IPS-18c (cell line): ENCODE measurements at regions not wholly inside any gene's neighbourhood (a gene's known extent, or its start where the extent isn't known, plus 50 kb on each side); places are given as distances from the start of the nearest gene placed in this dataset.

ENCODE experiments used
- H3K4me3 ChIP-seq: 2 replicates; pipeline ENCODE4 v1.7.0; 2013; ENCODE audit warnings: low read depth, mild to moderate bottlenecking, low read length, moderate library complexity; ENCODE audit not compliant: insufficient read depth
- H3K9me3 ChIP-seq: one replicate; pipeline ENCODE4 v1.6.1; 2013; ENCODE audit warnings: mild to moderate bottlenecking, low read length, moderate library complexity; ENCODE audit not compliant: control insufficient read depth, insufficient read depth

DNA sequence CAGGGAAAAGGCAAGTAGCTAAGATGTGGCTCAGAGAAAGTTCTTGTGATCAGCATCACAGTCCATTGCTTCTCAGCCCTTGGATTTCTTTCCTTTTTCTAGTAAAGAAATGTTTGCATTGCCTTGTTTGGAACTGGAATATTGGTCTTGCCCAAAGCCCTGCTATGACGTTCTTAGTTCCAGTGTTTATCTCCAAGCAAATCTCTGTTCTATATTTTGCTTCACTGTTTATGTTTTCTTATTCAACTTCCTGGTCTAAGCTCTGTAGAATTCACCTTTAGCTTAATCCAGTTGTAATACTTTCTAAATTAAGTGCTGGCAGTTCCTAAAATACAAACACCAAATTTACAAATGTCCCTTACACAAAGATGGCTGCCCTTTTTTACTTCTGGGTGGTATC lies 88.7 kb upstream of the ZNF438 start:
- H3K4me3 ChIP-seq, result no peak overlapping the region
- no peaks in the 10 kb centered on the region for H3K9me3 ChIP-seq

DNA sequence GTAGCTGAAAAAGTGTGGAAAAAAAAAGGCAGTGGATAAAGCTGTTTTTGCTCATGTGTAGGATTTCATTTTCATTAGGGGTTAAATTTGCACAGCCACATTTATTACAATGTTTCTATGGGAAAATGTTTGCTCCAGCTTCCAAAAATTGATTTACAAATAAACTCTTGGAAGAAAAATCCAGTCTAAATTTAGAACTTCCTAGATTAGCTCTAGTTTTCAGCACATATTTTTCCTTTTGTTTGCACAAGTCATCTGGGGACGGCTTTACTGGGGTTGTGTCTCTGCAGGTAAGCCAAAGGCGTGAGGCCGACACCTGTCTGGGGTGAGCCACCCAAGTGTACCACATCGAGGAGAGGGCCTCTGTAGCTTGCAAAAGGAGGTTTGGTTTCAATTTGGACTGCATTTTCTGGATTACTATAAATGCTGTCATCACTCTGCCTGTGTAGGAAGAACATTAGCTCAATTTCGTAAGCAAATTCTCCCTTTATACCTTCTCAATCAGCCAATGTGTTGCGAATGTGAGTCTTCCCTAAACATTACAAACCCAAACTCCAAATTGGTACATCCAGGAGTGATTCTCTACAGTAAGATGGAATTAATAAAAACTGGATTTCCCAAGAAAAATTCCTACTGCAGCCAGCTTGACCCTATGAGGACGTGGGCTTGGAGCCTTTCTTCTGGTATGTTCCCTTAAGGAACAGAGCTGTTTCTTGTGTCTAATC lies 89.5 kb upstream of the ZNF438 start:
- Histone ChIP-seq H3K9me3 (no peaks in the 10 kb centered on the region), H3K4me3 (no peak overlapping the region)

GRCh38 chr10:31121757-31122577 lies 90.3 kb upstream of the ZNF438 start:
- H3K9me3 ChIP-seq, result no peaks in the 10 kb centered on the region
- H3K4me3 ChIP-seq, result no peak overlapping the region

DNA sequence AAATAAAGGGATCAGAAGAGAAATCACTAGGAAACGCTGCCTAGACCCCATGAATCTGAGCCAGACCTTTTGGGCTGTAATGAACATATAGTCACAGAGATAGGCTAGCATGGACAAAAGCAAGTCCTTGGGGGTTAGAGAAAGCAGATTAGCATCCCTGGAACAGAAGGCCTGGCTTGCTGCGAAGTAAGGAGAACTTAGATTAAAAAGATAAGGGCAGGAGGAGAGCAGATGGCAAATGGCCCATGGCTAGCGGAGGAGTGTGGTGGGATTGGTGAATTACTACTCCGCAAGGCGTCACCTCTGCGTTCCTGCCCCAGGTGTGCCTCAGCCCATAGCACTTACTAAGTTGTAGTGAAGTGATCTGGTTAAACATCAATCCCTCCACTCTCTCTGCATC lies 92.3 kb upstream of the ZNF438 start:
- Histone ChIP-seq H3K9me3 (no peaks in the 10 kb centered on the region), H3K4me3 (no peak overlapping the region)

DNA sequence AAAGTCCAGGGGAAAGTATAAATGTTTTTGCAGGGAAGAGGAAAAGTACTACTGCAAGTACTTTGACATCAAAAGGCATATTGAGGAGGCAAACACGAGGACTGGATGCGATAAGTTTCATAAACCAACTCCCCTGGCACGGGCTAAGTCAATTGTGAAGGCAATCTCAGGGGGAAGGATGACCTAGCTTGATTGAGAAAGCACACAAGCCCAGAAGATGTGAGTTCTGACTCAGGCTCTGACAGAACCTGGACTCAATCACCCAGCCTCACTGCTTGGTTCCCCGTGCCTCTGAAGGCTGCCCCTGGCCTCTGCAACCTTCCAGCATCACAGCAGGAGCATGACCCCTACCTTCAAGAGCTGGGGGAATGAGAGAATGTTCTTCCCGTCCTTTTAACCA lies 93.2 kb upstream of the ZNF438 start:
- no peak overlapping the region for H3K4me3 ChIP-seq
- no peaks in the 10 kb centered on the region for H3K9me3 ChIP-seq

GRCh38 chr10:31125789-31126188 lies 94.1 kb upstream of the ZNF438 start:
- Histone ChIP-seq H3K4me3 (no peak overlapping the region), H3K9me3 (no peaks in the 10 kb centered on the region)

GRCh38 chr10:31126593-31126992 lies 94.9 kb upstream of the ZNF438 start:
- no peaks in the 10 kb centered on the region for H3K9me3 ChIP-seq
- no peak overlapping the region for H3K4me3 ChIP-seq

DNA sequence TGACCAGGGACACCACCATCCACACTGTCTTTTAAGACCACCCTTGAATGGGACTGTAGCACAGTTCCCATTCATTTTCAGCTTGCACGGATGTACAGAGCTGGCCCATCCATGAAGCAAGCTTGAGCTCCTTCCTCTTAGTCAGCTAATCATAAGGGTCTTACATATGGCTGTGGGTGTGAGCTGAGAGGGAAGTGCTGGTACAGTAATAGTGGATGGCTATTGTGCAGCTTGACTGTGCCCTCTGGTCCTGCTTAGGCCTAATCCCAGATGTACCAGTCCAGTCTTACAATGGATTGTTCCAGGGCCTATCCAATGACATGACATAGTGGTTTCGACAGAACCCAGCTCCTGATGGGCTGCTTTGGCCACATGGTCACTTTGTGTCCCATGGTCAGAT lies 96.9 kb upstream of the ZNF438 start:
- Histone ChIP-seq H3K4me3 (no peak overlapping the region), H3K9me3 (no peaks in the 10 kb centered on the region)

- Histone ChIP-seq H3K4me3 (no peak overlapping the region), H3K9me3 (no peaks in the 10 kb centered on the region)
Measured at GRCh38 chr10:31129271-31129670, 97.6 kb upstream of the ZNF438 start.

DNA sequence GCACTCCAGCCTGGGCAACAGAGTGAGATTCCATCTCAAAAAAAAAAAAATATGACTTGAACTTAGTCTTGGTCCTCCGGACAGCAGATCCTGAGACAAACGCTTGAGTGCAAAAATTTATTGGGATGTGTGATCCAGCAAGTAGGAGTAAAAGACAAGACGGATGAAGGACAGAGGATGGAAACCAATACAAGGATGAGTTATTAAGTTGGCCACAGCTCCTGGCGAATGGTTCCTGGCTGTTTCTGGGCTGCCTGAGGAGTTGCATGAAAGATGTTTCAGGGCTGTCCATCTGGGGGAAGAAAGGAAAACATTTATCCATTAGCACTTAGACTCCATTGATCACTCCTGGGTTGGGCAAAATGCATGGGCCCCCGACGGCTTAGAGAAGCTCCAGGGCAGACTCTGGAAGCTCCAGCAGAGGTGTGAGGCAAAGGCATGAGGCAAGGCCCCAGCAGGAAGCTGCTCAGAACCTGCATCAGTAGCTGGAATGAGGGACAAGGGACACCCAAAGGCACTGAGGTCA lies 98.3 kb upstream of the ZNF438 start:
- no peaks in the 10 kb centered on the region for H3K9me3 ChIP-seq
- no peak overlapping the region for H3K4me3 ChIP-seq

GRCh38 chr10:31130406-31130805 lies 98.7 kb upstream of the ZNF438 start:
- Histone ChIP-seq H3K9me3 (no peaks in the 10 kb centered on the region), H3K4me3 (no peak overlapping the region)

DNA sequence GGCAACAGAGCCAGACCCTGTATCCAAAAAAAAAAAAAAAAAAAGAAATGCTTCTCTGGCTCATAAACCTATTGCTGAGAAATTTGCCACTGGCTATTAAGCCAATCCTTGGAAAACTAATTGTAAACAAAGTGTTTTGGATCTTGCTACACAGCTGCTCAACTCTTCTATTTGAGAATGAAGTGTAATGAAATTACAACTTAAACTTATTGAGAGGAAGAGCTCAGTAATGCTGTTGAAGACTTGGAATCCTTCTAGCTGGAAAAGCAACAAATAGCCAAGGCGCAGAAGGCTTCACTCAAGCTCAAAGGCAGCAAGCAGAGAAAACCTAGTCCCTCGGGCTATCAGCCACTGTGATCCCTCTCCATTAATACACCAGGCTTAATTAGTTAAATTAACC lies 99.6 kb upstream of the ZNF438 start:
- Histone ChIP-seq H3K4me3 (no peak overlapping the region), H3K9me3 (no peaks in the 10 kb centered on the region)

DNA sequence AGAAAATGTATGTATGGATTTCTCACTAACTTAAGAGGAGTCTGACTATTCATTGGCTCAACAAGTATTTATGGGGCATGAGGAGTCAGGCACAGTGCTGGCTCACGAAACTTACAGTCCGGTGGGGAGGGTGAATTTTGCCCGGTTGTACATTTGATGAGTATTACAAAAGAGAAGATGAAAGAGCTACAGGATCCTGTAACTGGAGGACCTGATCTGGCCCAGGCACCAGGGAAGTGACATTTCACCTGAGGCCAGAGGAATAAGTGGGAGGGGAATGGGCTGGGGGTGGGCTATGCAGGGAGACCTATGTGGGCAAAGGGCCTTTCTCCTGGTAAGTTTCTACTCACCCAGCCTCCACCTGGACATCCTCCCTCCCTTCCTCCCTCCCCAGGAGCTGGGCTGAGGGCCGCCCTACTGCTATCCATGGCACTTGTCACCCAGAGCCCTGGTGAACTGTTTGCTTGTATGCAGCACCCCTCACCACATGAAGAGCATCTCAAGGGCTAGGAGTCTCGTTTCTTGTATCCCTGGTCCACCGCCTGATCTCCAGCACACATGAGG lies 101.1 kb upstream of the ZNF438 start:
- Histone ChIP-seq H3K4me3 (no peak overlapping the region), H3K9me3 (no peaks in the 10 kb centered on the region)

GRCh38 chr10:31133251-31133791 lies 101.7 kb upstream of the ZNF438 start:
- Histone ChIP-seq H3K4me3 (peak overlapping the region; percentile 62; the same call in 1 of the 2 replicates), H3K9me3 (no peaks in the 10 kb centered on the region)

DNA sequence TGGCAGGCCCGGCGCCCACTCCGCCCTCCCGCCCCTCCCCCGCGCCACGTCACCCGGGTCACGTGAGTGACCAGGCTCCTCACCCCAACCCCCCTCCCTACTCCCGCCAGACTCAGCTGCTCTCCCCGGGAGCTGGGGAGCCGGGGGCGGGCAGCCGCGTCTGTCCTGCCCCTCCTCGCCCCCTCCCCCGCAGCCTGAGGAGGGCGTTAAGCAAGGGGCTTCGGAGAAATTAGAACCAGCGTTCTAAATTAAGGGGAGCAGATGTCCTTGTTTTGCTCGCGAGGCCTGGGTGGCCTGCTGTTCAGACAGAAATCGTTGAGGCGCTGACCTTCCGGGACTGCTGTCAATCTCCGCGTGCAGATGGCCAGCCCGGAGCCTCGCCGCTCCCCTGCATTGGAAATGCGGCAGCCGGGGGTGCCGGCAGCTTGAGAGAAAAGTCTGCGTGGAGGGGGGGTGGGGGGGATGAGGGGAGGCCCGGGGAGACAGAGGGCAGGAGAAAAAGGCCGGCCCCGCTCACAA lies 102.2 kb upstream of the ZNF438 start:
- Histone ChIP-seq H3K9me3 (no peaks in the 10 kb centered on the region), H3K4me3 (peak overlapping the region; percentile 62)

- H3K4me3 ChIP-seq, result peak overlapping the region; percentile 62; the same call in 1 of the 2 replicates
Measured at GRCh38 chr10:31134311-31134952, 102.8 kb upstream of the ZNF438 start.

DNA sequence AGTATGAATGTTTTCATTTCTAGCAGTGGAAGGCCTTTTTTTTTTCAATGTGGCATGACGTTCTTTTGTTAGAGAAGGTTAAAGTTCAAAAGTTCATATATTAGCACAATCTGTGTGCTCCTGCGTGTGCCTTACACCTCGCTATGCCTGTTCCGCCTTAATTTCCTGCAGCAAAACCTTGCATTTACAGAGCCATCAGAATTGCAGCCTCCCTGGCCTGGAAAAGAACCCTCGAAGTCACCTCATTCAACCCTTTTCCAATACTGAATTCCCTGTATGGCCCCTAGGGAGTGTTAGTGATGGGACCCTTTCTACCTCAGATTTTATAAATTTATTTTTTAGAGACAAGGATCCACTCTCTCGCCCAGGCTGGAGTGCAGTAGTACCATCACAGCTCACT lies 103.5 kb upstream of the ZNF438 start:
- H3K9me3 ChIP-seq, result no peaks in the 10 kb centered on the region
- H3K4me3 ChIP-seq, result no peak overlapping the region

More at GRCh38 chr10:31134311-31134952, 102.8 kb upstream of the ZNF438 start:
- H3K9me3 ChIP-seq, result no peaks in the 10 kb centered on the region
